ENCODE measurements at regions not wholly inside any gene's neighbourhood (a gene's known extent, or its start where the extent isn't known, plus 50 kb on each side); places are given as distances from the start of the nearest gene placed in this dataset.

GRCh38 chr12:115474539-115475353, 790.8 kb upstream of the TBX3 start:
- DNase-seq (ENCODE audit: low read depth in 1 of 2, low spot score in 2 of 2) (no peak), FAIRE-seq (no peak)
- Histone ChIP-seq H3K56ac (replicated peaks; ENCODE audit: insufficient read length, low read depth, low read length) (no peak overlapping the region), H3K36me3 (ENCODE audit: control insufficient read depth in 2 of 4, insufficient read depth in 4 of 4, low read length in 3 of 4) (no peaks in the 10 kb centered on the region), H3K18ac (ENCODE audit: extremely low read depth, low read length) (no peak overlapping the region), H3K27ac (ENCODE audit: low read depth, low read length) (no peak overlapping the region), H3K4me1 (replicated peaks in 1 of 4; ENCODE audit: control insufficient read depth in 3 of 4, insufficient read depth in 4 of 4, low read length in 3 of 4) (no peaks in the 10 kb centered on the region), H3K4me3 (ENCODE audit: extremely low read depth in 1 of 4, insufficient read depth in 2 of 4, low read depth in 3 of 4, low read length in 4 of 4) (no peak overlapping the region), H2BK15ac (ENCODE audit: low read length) (no peak overlapping the region), H4K5ac (ENCODE audit: insufficient read length, low read depth, low read length) (no peak overlapping the region), H4K20me1 (replicated peaks in 1 of 2; ENCODE audit: control insufficient read depth in 1 of 2, insufficient read depth in 2 of 2, low read length in 2 of 2) (no peaks in the 10 kb centered on the region), H4K91ac (replicated peaks; ENCODE audit: insufficient read length, low read length) (no peak overlapping the region), H3K14ac (ENCODE audit: insufficient read length) (no peak overlapping the region), H3K27me3 (replicated peaks in 1 of 4; ENCODE audit: control insufficient read depth in 3 of 4, extremely low read depth in 1 of 4, insufficient read depth in 3 of 4, low read length in 3 of 4) (no peaks in the 10 kb centered on the region), H3K9me3 (ENCODE audit: insufficient read depth in 2 of 2, low read depth in 1 of 2, low read length in 1 of 2) (no peaks in the 10 kb centered on the region), H2AK5ac (ENCODE audit: low read depth, low read length) (no peak overlapping the region), H3K4ac (replicated peaks; ENCODE audit: insufficient read length, low read depth, low read length) (no peak overlapping the region), H3K79me1 (ENCODE audit: low read depth, low read length) (no peaks in the 10 kb centered on the region), H4K8ac (ENCODE audit: extremely low read depth, insufficient read depth, low read length) (no peak overlapping the region), H3K4me2 (ENCODE audit: insufficient read depth in 1 of 2, low read depth in 2 of 2, low read length in 2 of 2) (no peak overlapping the region), H2BK20ac (ENCODE audit: low read length) (no peak overlapping the region), H2BK5ac (ENCODE audit: low read depth, low read length) (no peak overlapping the region), H3K23me2 (ENCODE audit: low read depth, low read length) (no peaks in the 10 kb centered on the region), H2BK12ac (ENCODE audit: low read depth, low read length) (no peak overlapping the region), H3K23ac (ENCODE audit: insufficient read length) (no peak overlapping the region), H2BK120ac (replicated peaks; ENCODE audit: low read depth, low read length) (no peak overlapping the region), H3K9ac (replicated peaks in 1 of 4; ENCODE audit: extremely low read depth in 1 of 4, low read depth in 3 of 4, low read length in 3 of 4) (no peak overlapping the region), H3K79me2 (ENCODE audit: control insufficient read depth in 1 of 2, insufficient read depth in 2 of 2, low read length in 2 of 2) (no peaks in the 10 kb centered on the region), H2AFZ (ENCODE audit: low read length) (no peak overlapping the region)
- ChIA-PET POLR2A (ENCODE audit: partially characterized antibody) (no interaction called here), CTCF (ENCODE audit: partially characterized antibody) (no interaction called here)
- WGBS, 2 experiments (ENCODE audit: extremely low coverage in 1 of 2, insufficient coverage in 1 of 2, insufficient read length in 1 of 2, insufficient replicate concordance in 2 of 2, low coverage in 1 of 2, low lambda C conversion rate in 2 of 2, missing lambda C conversion rate in 1 of 2), result 94% methylated on average over 14 of the region's 14 CpGs; no CpG with 5 or more reads in 1 of the 2 experiments
- TF ChIP-seq SP2 (IDR thresholded peaks at IDR 0.05; ENCODE audit: low read length), result no peak
- TF ChIP-seq TBP (IDR thresholded peaks at IDR 0.05; ENCODE audit: low read depth, low read length), result no peak

Measured in H1 (cell line).